ENCODE measurements at regions not wholly inside any gene's neighbourhood (a gene's known extent, or its start where the extent isn't known, plus 50 kb on each side); places are given as distances from the start of the nearest gene placed in this dataset.
"Not testable (repeated sequence)": the region's sequence is repeated elsewhere in the genome, so short reads cannot be mapped to it uniquely, and the experiment has no call there.

DNA sequence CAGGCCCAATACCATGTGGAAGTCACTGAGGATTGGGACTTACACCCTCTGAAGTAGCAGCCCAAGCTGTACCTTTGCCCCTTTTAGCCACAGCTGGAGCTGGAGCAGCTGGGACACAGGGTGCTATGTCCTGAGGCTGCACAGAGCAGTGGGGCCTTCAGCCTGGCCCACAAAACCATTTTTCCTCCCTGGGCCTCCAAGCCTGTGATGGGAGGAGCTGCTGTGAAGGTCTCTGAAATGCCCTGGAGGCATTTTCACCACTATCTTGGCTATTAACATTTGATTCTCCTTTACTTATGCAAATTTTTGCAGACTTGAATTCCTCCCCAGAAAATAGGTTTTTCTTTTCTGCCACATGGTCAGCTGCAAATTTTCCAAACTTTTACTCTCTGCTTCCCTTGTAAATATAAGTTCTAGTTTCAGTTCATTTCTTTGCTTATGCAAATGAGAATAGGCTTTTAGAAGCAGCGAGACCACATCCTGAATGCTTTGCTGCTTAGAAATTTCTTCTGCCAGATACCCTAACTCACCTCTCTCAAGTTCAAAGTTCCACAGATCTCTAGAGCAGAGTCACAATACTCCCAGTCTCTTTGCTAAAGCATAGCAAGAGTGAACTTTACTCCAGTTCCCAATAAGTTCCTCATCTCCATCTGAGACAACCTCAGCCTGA lies 213.8 kb upstream of the MGAT5 start:
- intact Hi-C loops (cut with DNase I; ENCODE audit: low total_unique reads) = no loop called here
- no peak for DNase-seq (ENCODE audit: low spot score in 2 of 2)
- H3K27me3 ChIP-seq = no peaks in the 10 kb centered on the region
- H3K4me3 ChIP-seq = no peak overlapping the region
- H3K36me3 ChIP-seq = no peaks in the 10 kb centered on the region
- no peaks in the 10 kb centered on the region for H3K9me3 ChIP-seq
- H3K4me1 ChIP-seq = no peaks in the 10 kb centered on the region
- no peak for TF ChIP-seq POLR2A (IDR thresholded peaks at IDR 0.05)
- TF ChIP-seq, protein P1, sequence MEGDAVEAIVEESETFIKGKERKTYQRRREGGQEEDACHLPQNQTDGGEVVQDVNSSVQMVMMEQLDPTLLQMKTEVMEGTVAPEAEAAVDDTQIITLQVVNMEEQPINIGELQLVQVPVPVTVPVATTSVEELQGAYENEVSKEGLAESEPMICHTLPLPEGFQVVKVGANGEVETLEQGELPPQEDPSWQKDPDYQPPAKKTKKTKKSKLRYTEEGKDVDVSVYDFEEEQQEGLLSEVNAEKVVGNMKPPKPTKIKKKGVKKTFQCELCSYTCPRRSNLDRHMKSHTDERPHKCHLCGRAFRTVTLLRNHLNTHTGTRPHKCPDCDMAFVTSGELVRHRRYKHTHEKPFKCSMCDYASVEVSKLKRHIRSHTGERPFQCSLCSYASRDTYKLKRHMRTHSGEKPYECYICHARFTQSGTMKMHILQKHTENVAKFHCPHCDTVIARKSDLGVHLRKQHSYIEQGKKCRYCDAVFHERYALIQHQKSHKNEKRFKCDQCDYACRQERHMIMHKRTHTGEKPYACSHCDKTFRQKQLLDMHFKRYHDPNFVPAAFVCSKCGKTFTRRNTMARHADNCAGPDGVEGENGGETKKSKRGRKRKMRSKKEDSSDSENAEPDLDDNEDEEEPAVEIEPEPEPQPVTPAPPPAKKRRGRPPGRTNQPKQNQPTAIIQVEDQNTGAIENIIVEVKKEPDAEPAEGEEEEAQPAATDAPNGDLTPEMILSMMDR (IDR thresholded peaks at IDR 0.05) = no peak
- TF ChIP-seq POLR2AphosphoS5 (IDR thresholded peaks at IDR 0.05) = no peak
- H3K27ac ChIP-seq = no peak overlapping the region

DNA sequence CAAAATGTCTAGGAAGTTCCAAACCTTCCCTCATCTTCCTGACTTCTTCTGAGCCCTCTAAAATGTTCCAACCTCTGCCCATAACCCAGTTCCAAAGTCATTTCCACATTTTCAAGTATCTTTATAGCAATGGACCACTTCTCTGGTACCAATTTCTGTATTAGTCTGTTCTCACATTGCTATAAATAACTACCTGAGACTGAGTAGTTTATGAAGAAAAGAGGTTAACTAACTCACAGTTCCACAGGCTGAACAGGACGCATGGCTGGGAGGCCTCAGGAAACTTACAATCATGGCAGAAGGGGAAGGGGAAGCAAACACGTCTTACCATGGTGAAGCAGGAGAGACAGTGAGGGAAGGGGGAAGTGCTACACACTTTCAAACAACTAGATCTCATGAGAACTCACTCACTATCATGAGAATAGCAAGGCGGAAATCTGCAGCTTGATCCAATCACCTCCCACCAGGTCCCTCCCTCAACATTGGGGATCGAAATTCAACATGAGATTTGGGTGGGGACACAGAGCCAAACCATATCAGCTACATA lies 213.2 kb upstream of the MGAT5 start:
- H3K9me3 ChIP-seq; H3K4me1 ChIP-seq; H3K36me3 ChIP-seq; H3K27me3 ChIP-seq; DNase-seq (ENCODE audit: low spot score in 2 of 2); H3K27ac ChIP-seq; H3K4me3 ChIP-seq; intact Hi-C loops (cut with DNase I; ENCODE audit: low total_unique reads): not testable (repeated sequence)

DNA sequence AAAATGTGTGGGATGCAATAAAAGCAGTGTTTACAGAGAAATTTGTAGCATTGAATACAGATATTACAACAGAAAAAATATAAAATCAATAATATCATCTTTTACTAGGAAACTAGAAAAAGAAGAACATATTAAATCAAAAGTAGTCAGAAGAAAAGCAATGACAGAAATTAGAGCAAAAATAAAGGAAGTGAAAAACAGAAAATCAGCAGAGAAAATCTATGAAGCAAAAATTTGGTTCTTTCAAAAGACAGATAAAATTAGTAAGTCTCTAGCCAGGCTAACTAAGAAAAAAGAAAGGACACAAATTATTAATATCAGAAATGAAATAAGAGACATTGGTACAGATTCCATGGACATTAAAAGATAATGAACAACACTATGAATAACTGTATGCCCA lies 212.0 kb upstream of the MGAT5 start:
- H3K4me1 ChIP-seq = no peaks in the 10 kb centered on the region
- intact Hi-C loops (cut with DNase I; ENCODE audit: low total_unique reads) = no loop called here
- H3K9me3 ChIP-seq = no peaks in the 10 kb centered on the region
- DNase-seq (ENCODE audit: low spot score in 2 of 2) = no peak
- H3K36me3 ChIP-seq = no peaks in the 10 kb centered on the region
- no peak overlapping the region for H3K27ac ChIP-seq
- no peak overlapping the region for H3K4me3 ChIP-seq
- TF ChIP-seq POLR2A (IDR thresholded peaks at IDR 0.05) = no peak
- TF ChIP-seq, protein P1 (IDR thresholded peaks at IDR 0.05) = no peak
- TF ChIP-seq POLR2AphosphoS5 (IDR thresholded peaks at IDR 0.05) = no peak
- no peaks in the 10 kb centered on the region for H3K27me3 ChIP-seq

DNA sequence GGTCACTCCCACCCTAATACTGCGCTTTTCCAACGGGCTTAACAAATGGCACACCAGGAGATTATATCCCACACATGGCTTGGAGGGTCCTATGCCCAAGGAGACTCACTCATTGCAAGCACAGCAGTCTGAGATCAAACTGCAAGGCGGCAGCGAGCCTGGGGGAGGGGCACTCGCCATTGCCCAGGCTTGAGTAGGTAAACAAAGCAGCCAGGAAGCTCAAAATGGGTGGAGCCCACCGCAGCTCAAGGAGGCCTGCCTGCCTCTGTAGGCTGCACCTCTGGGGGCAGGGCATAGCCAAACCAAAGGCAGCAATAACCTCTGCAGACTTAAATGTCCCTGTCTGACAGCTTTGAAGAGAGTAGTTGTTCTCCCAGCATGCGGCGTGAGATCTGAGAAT lies 210.8 kb upstream of the MGAT5 start:
- H3K4me1 ChIP-seq; H3K27ac ChIP-seq; H3K9me3 ChIP-seq; intact Hi-C loops (cut with DNase I; ENCODE audit: low total_unique reads); H3K36me3 ChIP-seq; DNase-seq (ENCODE audit: low spot score in 2 of 2); H3K4me3 ChIP-seq; H3K27me3 ChIP-seq: not testable (repeated sequence)

DNA sequence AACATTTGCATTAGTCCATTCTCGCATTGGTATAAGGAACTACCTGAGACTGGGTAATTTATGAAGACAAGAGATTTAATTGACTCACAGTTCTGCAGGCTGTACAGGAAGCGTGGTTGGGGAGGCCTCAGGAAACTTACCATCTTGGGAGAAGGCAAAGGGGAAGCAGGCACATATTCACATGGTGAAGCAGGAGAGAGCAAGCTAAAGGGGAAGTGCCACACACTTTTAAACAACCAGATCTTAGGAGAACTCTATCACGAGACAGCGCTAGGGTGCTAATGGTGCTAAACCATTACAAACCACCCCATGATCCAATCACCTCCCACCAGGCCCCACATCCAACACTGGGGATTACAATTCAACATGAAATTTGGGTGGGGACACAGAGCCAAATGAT lies 201.7 kb upstream of the MGAT5 start:
- Histone ChIP-seq H3K4me3 (no peak overlapping the region), H3K27ac (no peak overlapping the region), H3K9me3 (no peaks in the 10 kb centered on the region), H3K27me3 (no peaks in the 10 kb centered on the region), H3K36me3 (no peaks in the 10 kb centered on the region), H3K4me1 (no peaks in the 10 kb centered on the region)
- DNase-seq (ENCODE audit: low spot score in 2 of 2) = no peak
- TF ChIP-seq POLR2AphosphoS5 (IDR thresholded peaks at IDR 0.05) = no peak
- TF ChIP-seq, protein P1 (IDR thresholded peaks at IDR 0.05) = no peak
- TF ChIP-seq POLR2A (IDR thresholded peaks at IDR 0.05) = no peak
- intact Hi-C loops (cut with DNase I; ENCODE audit: low total_unique reads) = no loop called here

DNA sequence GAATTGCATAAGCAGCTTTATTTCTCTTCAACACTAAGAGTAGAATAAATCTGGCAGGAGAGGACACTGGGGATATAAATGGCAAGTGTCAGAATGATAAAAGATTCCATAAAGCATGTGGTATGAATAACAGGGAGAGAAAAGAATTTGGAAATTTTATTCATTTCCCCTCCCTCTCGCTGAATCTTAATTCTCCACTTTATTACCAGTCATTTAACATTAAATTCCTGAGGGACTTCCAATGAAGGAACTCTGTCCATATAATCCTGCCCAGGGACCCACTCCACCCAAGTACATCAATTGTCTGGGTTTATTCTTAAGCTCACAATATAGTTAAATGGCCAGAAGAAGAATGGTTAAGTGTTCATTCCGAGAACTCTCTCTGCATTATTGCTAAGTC lies 197.7 kb upstream of the MGAT5 start:
- Histone ChIP-seq H3K27me3 (no peaks in the 10 kb centered on the region), H3K9me3 (peaks cover 0 to 4% of the 10 kb centered on the region in 2 donors), H3K36me3 (no peaks in the 10 kb centered on the region), H3K4me3 (no peak overlapping the region), H3K27ac (no peak overlapping the region), H3K4me1 (no peaks in the 10 kb centered on the region)
- no peak for TF ChIP-seq POLR2AphosphoS5 (IDR thresholded peaks at IDR 0.05)
- TF ChIP-seq, protein P1 (IDR thresholded peaks at IDR 0.05) = no peak
- no peak for TF ChIP-seq POLR2A (IDR thresholded peaks at IDR 0.05)
- DNase-seq (ENCODE audit: low spot score in 2 of 2) = no peak
- intact Hi-C loops (cut with DNase I; ENCODE audit: low total_unique reads) = no loop called here

DNA sequence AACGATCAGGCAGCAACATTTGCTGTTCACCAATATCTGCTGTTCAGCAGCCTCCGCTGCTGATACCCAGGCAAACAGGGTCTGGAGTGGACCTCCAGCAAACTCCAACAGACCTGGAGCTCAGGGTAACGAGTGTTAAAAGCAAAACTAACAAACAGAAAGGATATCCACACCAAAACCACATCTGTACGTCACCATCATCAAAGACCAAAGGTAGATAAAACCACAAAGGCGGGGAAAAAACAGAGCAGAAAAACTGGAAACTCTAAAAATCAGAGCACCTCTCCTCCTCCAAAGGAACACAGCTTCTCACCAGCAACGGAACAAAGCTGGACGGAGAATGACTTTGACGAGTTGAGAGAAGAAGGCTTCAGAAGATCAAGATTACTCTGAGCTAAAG lies 192.8 kb upstream of the MGAT5 start:
- intact Hi-C loops (cut with DNase I; ENCODE audit: low total_unique reads); H3K27ac ChIP-seq; H3K4me1 ChIP-seq; DNase-seq (ENCODE audit: low spot score in 2 of 2); H3K9me3 ChIP-seq; H3K27me3 ChIP-seq; H3K4me3 ChIP-seq; H3K36me3 ChIP-seq: not testable (repeated sequence)

DNA sequence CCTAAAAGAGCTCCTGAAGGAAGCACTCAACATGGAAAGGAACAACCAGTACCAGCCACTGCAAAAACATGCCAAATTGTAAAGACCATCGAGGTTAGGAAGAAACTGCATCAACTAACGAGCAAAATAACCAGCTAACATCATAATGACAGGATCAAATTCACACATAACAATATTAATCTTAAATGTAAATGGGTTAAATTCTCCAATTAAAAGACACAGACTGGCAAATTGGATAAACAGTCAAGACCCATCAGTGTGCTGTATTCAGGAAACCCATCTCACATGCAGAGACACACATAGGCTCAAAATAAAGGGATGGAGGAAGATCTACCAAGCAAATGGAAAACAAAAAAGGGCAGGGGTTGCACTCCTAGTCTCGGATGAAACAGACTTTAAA lies 191.6 kb upstream of the MGAT5 start:
- DNase-seq (ENCODE audit: low spot score in 2 of 2); H3K36me3 ChIP-seq; intact Hi-C loops (cut with DNase I; ENCODE audit: low total_unique reads); H3K4me3 ChIP-seq; H3K9me3 ChIP-seq; H3K27me3 ChIP-seq; H3K4me1 ChIP-seq; H3K27ac ChIP-seq: not testable (repeated sequence)

DNA sequence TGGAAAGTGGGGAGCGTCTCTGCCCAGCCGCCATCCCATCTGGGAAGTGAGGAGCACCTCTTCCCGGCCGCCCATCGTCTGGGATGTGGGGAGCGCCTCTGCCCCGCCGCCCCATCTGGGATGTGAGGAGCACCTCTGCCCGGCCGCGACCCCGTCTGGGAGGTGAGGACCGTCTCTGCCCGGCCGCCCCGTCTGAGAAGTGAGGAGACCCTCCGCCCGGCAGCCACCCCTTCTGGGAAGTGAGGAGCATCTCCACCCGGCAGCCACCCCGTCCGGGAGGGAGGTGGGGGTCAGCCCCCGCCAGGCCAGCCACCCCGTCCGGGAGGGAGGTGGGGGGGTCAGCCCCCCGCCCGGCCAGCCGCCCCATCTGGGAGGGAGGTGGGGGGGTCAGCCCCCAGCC lies 190.0 kb upstream of the MGAT5 start:
- DNase-seq (ENCODE audit: low spot score in 2 of 2); H3K36me3 ChIP-seq; H3K4me1 ChIP-seq; H3K27me3 ChIP-seq; H3K9me3 ChIP-seq; H3K4me3 ChIP-seq; H3K27ac ChIP-seq; intact Hi-C loops (cut with DNase I; ENCODE audit: low total_unique reads): not testable (repeated sequence)
